ENCODE measurements at regions not wholly inside any gene's neighbourhood (a gene's known extent, or its start where the extent isn't known, plus 50 kb on each side); places are given as distances from the start of the nearest gene placed in this dataset.

DNA sequence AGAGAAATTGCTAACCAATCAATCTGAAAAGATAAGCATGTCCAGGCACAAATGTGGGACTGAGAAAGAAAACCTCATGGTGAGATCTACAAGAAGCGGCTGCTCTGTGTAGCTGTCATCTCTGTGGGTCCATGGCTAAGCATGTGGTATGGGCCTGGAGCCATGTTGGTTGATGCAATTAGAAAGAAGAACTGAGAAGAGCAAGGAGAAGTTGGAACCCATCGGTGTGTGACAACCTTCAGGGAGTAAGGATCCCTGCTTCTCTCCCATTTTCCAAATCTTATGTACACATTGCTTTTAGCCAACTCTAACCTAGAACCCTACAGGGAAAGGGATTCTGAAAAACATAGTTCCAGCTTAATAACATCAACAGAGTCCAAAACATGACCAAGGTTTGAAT, 890.2 kb downstream of the FSTL5 start:
- DNase-seq (ENCODE audit: insufficient read length, low spot score, missing footprints), result peak; percentile 32
- H3K36me3 ChIP-seq (ENCODE audit: insufficient read depth, low read length), result no peaks in the 10 kb centered on the region
- H2AFZ ChIP-seq (ENCODE audit: low read length), result no peak overlapping the region
- no peak overlapping the region for H3K27ac ChIP-seq (ENCODE audit: low read depth, low read length)
- H3K4me3 ChIP-seq (ENCODE audit: insufficient read depth, low read length), result no peak overlapping the region
- no peaks in the 10 kb centered on the region for H3K27me3 ChIP-seq (ENCODE audit: insufficient read depth, low read length)
- TF ChIP-seq, protein P1, sequence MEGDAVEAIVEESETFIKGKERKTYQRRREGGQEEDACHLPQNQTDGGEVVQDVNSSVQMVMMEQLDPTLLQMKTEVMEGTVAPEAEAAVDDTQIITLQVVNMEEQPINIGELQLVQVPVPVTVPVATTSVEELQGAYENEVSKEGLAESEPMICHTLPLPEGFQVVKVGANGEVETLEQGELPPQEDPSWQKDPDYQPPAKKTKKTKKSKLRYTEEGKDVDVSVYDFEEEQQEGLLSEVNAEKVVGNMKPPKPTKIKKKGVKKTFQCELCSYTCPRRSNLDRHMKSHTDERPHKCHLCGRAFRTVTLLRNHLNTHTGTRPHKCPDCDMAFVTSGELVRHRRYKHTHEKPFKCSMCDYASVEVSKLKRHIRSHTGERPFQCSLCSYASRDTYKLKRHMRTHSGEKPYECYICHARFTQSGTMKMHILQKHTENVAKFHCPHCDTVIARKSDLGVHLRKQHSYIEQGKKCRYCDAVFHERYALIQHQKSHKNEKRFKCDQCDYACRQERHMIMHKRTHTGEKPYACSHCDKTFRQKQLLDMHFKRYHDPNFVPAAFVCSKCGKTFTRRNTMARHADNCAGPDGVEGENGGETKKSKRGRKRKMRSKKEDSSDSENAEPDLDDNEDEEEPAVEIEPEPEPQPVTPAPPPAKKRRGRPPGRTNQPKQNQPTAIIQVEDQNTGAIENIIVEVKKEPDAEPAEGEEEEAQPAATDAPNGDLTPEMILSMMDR (IDR thresholded peaks at IDR 0.05; ENCODE audit: extremely low read depth, low read depth, low read length), result no peak
- H3K4me1 ChIP-seq (ENCODE audit: insufficient read depth, low read length), result no peaks in the 10 kb centered on the region
- H3K9me3 ChIP-seq (ENCODE audit: low read depth, low read length), result no peaks in the 10 kb centered on the region
- H4K20me1 ChIP-seq (ENCODE audit: insufficient read depth, low read length), result no peaks in the 10 kb centered on the region
- no peaks in the 10 kb centered on the region for H3K79me2 ChIP-seq (ENCODE audit: insufficient read depth, low read length)
- no peak overlapping the region for H3K4me2 ChIP-seq (ENCODE audit: insufficient read depth, low read length)

DNA sequence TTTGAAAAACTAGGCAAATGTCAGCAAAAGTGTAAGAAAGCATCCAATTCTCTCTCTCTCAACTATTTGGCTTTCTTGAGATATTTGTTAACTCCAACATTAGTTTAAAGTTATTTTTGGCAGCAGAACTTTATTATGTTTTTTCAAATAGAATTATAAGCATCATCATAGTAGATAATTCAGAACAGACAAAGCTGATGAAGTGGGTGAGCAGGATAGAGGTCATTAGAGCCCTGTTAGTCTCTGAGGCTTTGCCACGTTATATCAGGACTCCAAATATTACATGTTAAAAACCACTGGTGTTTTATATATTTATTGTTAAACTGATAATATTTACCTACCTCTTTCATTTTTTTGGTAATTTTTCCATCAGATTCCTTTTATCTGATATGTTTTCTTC, 903.0 kb downstream of the FSTL5 start:
- Histone ChIP-seq H3K4me2 (ENCODE audit: insufficient read depth, low read length) (no peak overlapping the region), H2AFZ (ENCODE audit: low read length) (no peak overlapping the region), H3K79me2 (ENCODE audit: insufficient read depth, low read length) (no peaks in the 10 kb centered on the region), H3K27ac (ENCODE audit: low read depth, low read length) (no peak overlapping the region), H3K9me3 (ENCODE audit: low read depth, low read length) (peaks cover 5% of the 10 kb centered on the region), H3K4me1 (ENCODE audit: insufficient read depth, low read length) (no peaks in the 10 kb centered on the region), H4K20me1 (ENCODE audit: insufficient read depth, low read length) (no peaks in the 10 kb centered on the region), H3K4me3 (ENCODE audit: insufficient read depth, low read length) (no peak overlapping the region), H3K36me3 (ENCODE audit: insufficient read depth, low read length) (no peaks in the 10 kb centered on the region), H3K27me3 (ENCODE audit: insufficient read depth, low read length) (no peaks in the 10 kb centered on the region)
- TF ChIP-seq, protein P1 (IDR thresholded peaks at IDR 0.05; ENCODE audit: extremely low read depth, low read depth, low read length), result no peak
- DNase-seq (ENCODE audit: insufficient read length, low spot score, missing footprints), result no peak

DNA sequence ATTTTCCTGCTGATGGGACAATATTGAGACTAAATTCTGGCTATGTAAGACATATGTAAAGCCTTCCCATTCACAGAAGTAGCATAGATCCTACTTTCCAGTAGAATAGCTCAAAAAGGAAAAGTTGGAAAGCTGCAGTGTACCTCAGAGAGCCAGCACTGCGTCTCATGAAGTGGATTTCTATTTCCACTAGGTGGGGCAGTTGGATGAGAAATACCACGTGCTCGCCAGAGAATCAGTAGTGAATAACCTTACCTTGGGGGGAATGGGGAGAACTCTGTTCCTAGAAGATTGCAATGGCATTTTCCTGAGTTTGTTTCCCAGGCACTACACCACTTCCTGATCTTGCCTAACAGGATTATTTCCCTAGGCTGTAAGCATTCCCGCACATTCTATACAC, 907.1 kb downstream of the FSTL5 start:
- Histone ChIP-seq H2AFZ (ENCODE audit: low read length) (no peak overlapping the region), H3K4me1 (ENCODE audit: insufficient read depth, low read length) (no peaks in the 10 kb centered on the region), H3K27ac (ENCODE audit: low read depth, low read length) (no peak overlapping the region), H3K4me3 (ENCODE audit: insufficient read depth, low read length) (no peak overlapping the region), H3K9me3 (ENCODE audit: low read depth, low read length) (peaks cover 5% of the 10 kb centered on the region), H3K79me2 (ENCODE audit: insufficient read depth, low read length) (no peaks in the 10 kb centered on the region), H4K20me1 (ENCODE audit: insufficient read depth, low read length) (no peaks in the 10 kb centered on the region), H3K36me3 (ENCODE audit: insufficient read depth, low read length) (no peaks in the 10 kb centered on the region), H3K4me2 (ENCODE audit: insufficient read depth, low read length) (no peak overlapping the region), H3K27me3 (ENCODE audit: insufficient read depth, low read length) (no peaks in the 10 kb centered on the region)
- DNase-seq (ENCODE audit: insufficient read length, low spot score, missing footprints), result no peak
- TF ChIP-seq, protein P1 (IDR thresholded peaks at IDR 0.05; ENCODE audit: extremely low read depth, low read depth, low read length), result no peak

DNA sequence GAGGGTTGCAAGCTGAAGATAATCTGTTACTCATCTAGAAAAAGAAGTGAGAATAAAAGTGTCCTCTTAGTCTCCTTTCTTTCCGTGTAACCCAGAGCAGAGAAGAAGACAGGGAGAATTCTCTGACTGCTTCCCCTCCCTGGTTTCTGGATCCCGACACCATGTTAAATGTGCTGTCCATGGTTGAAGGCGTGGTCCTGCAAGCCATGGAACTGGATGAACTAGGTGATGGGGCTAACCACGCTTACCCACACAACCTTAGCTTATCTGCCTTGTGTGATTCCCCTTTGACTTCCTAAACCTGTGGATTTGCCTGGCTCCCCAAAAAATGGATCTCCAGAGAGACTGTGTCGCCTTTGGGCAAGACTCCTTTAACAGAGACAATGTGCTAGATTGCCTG, 907.6 kb downstream of the FSTL5 start:
- Histone ChIP-seq H3K27ac (ENCODE audit: low read depth, low read length) (no peak overlapping the region), H3K4me3 (ENCODE audit: insufficient read depth, low read length) (no peak overlapping the region), H3K4me2 (ENCODE audit: insufficient read depth, low read length) (no peak overlapping the region), H3K79me2 (ENCODE audit: insufficient read depth, low read length) (no peaks in the 10 kb centered on the region), H3K4me1 (ENCODE audit: insufficient read depth, low read length) (no peaks in the 10 kb centered on the region), H3K36me3 (ENCODE audit: insufficient read depth, low read length) (no peaks in the 10 kb centered on the region), H2AFZ (ENCODE audit: low read length) (no peak overlapping the region), H3K27me3 (ENCODE audit: insufficient read depth, low read length) (no peaks in the 10 kb centered on the region), H4K20me1 (ENCODE audit: insufficient read depth, low read length) (no peaks in the 10 kb centered on the region), H3K9me3 (ENCODE audit: low read depth, low read length) (peaks cover 5% of the 10 kb centered on the region)
- no peak for DNase-seq (ENCODE audit: insufficient read length, low spot score, missing footprints)
- TF ChIP-seq, protein P1 (IDR thresholded peaks at IDR 0.05; ENCODE audit: extremely low read depth, low read depth, low read length), result no peak
